ENCODE measurements at regions not wholly inside any gene's neighbourhood (a gene's known extent, or its start where the extent isn't known, plus 50 kb on each side); places are given as distances from the start of the nearest gene placed in this dataset.

DNA sequence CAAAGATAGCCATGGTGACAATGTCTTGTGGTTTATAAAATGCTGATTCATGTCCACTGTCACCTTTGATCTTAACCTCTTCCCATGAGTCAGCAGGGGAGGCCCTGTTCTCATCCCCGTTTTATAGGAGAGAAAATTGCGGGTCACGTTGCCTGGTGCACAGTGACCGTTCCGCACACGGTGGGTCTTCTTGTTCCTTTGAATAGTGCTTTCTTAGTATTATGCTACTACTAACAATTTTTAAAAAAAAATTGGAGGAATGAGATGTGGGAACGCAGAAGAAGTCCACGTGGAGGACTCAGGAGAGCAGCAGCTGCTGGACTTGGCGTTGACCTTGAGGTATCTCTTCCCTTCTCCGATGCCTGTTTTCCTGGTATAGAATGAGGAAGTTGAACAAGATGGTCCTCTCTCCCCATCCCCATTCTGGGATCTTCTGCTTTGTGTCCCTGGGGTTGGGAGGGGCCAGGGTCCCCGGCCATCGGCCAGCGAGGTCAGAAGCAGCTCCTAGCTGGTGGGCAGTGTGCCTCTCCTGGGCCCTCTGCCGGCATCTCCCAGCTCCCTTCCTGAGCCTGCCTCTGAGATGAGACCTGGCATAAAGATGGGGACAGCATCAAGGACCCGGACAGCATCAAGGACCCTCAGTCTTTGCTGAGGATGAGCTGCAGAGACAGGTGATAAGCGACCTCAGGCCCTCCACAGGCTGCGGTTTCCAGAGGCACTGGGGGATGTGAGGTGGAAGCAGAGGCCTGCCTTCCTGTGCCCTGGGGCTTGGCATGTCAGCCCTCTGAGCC, 143.9 kb downstream of the C9orf50 start:
- TF ChIP-seq CTCF (conservative IDR thresholded peaks at IDR 0.05) (no peak), EZH2 (IDR thresholded peaks at IDR 0.05; ENCODE audit: low read depth) (no peak)
